OCI-LY3 (cell line): ENCODE measurements at regions not wholly inside any gene's neighbourhood (a gene's known extent, or its start where the extent isn't known, plus 50 kb on each side); places are given as distances from the start of the nearest gene placed in this dataset.

Experiments
- CTCF ChIP-seq: fragments of 200-600, 300-600 bp; sonication (generic); IDR thresholded peaks from 2 replicates; pipeline ENCODE4 v1.5.1; 2014; ENCODE audit warnings: antibody characterized with exemption, low read length, low read depth
- EZH2phosphoT487 ChIP-seq: fragments of 200-600 bp; shearing (Covaris generic); IDR thresholded peaks from 2 replicates; pipeline ENCODE4 v1.6.1; 2018; ENCODE audit warnings: antibody characterized with exemption, mixed run types, low read depth

- TF ChIP-seq CTCF, result no peak
- TF ChIP-seq EZH2phosphoT487, result no peak
Observed at GRCh38 chr14:98498019-98498885, 773.7 kb downstream of the BCL11B start.
